ENCODE measurements at regions not wholly inside any gene's neighbourhood (a gene's known extent, or its start where the extent isn't known, plus 50 kb on each side); places are given as distances from the start of the nearest gene placed in this dataset.

DNA sequence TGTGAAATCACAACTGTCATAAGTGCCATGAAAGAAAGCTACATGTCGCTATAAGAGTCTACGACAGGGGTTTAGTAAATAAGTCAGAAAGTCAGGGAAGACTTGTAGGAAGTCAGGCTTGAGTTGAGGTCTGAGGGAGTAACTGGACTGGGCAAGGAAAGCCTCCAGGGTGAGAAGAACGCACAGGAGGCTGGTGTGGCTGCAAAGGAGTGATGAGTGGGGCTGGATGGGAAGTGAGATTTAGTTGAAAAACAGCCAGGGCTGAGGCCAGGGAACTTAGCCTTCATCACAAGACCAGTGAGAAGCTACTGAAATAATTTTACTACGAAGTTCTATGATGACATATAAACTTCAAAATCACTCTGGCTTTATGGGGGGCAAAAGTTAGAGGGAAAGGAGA lies 763.7 kb upstream of the PHF14 start:
- DNase-seq = no peak

DNA sequence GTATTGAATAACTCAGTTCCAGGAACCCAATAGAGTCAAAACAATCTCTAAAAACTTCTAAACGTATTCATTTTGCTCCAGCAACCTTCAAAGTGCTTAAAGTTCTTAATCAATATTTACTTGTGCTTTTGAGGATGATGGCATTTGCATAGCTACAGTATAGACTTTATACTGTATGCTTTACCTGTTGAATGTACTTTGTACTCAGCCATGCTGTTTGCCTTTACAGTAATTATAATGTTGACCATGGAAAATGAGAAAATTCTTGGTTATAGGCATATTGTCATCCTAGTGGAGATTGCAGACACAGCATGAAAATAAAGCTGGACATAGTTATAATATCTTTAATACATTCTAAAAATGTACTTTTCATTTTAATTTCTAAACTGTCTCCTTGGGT lies 762.7 kb upstream of the PHF14 start:
- DNase-seq = no peak

DNA sequence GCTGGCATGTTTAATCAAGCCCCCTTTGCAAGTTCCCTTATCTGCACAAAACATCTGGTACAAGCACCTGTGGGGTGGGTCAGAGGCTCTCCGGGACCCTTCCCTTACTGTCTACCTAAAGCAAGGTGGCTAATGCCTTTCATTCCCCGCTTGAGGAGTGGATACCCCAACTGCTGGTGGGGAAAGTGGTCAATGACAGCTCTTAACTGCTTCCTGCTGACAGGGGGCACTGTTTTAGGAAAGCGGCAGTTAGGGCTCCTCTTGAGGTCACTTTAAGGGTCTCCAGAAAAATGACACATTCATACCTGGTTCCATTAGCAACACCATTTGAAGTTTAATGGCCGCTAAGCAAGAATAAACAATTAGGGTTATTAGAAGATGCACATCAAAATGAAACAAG lies 761.8 kb upstream of the PHF14 start:
- no peak for DNase-seq

DNA sequence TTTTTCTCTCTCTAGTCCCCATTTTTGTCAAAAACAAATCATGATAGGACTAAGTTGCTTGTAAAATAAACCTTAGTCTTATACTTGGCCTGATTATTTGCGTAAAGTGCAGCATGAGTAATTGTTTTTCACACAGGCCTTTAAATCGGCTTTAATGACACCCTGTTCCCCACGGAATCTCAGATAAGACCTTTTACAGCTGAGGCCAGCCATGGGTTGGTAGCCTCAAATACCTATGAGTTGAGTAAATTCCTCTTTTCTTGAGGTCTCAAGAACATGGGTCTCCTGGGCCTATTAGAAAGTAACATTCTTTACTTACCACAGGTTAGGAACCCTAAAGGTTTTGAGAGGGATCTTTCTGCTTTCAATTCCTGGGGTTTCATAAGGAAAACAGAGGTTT lies 761.0 kb upstream of the PHF14 start:
- no peak for DNase-seq

DNA sequence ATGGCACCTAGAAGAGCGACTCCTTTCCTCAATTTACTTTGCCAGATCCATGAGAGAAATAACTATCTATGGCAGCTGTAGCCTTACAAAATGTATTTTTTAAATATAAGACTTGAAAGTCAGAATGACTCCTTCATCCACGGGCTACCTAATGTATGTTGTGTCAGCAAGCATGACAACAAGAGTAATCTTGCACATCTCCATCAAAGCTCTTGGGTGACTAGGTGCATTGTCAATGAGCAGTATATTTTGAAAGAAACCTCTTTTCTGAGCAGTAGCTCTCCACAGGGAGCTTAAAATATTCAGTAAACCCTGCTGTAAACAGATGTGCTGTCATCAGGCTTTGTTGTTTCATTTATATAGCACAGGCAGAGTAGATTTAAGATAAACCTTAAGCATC lies 757.2 kb upstream of the PHF14 start:
- DNase-seq = no peak

DNA sequence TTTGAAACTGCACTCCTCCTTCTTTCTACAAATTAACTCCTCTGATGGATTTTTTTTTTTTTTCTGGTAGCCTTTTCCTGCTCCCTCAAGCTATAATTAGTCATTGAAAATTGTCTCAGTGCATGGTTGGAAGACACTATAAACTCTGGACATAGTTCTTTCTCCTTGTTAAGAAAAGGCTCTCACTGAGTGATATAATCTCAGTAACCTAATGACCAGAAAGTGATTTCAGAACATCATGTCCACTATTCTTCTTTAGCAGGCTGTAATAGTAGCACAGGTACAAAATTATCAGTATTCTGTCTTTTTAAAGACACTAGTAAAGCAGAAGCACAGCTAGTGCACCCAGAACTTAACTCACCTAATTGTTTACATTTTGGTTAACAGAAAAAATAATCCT lies 752.6 kb upstream of the PHF14 start:
- no peak for DNase-seq

DNA sequence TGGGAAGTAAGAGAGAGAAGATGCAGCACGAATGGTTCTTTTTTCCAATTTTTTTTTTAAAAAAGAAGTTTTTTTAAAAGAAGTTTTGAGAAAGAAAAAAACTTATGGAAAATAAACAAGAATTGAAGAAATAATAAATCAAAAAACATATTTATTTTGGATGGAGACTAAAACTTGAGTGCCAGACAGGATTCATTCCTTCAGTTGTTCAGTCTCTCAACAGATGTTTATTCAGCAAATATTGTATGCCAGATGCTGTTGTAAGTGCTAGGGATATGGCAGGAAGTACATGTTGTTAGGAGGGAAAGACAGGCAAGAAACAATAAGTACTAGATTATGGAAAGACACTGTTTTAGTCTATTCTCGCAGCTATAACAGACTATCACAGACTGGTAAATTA lies 750.7 kb upstream of the PHF14 start:
- no peak for DNase-seq

DNA sequence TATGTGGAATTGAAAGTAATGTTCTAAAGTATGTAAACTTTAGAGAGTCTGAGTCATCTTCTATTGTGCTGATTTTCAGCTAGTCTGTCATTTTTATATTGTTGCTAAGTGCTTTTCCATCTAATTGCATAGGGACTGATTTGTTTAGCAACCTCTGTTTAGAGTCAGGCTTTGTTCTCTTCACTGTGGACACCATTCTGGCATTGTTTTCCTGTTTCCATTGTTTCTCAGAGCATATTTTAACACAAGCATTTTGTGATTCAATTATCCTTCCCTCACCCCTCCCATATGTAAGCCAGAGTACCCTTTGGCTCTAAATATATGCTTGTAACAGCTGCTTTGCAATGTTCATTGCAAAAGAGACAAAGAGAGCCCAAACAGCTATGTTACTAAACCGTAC lies 748.4 kb upstream of the PHF14 start:
- DNase-seq = no peak

DNA sequence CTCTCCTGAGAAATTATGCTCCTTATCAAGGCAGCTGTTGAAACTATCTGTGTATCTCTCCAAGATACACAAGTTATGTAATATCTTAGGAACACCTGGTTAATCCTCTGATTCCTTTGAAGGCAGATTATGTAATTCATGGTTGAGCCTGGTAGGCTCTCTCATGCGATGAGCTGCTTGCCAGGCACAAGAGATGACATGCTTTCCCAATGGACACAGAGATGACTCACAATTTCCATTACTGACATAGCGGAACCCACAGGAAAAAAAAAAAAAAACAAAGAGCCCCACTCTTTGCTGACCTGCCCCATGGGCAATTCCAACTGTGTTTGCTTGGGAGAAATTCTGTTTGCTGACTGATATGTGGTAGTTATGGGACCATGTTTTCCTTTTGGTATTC lies 736.4 kb upstream of the PHF14 start:
- DNase-seq = no peak

DNA sequence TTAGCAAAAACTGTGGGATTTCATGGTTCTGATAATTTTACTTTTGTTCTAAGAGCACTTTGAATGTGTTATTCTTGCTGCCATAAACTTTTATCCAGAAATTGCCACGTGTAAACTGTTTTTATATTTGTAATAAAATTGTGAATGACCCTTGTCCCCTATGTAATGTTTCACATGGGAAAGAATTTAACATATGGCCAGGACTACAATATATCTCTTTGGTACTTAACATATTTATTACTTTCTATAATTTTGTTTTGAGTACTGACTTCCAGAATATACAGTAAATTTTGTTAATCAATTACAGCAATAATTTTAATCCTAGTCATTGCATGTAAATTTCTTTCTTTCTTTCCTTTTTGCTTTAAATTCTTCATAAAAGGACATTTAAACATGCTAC lies 735.0 kb upstream of the PHF14 start:
- no peak for DNase-seq

DNA sequence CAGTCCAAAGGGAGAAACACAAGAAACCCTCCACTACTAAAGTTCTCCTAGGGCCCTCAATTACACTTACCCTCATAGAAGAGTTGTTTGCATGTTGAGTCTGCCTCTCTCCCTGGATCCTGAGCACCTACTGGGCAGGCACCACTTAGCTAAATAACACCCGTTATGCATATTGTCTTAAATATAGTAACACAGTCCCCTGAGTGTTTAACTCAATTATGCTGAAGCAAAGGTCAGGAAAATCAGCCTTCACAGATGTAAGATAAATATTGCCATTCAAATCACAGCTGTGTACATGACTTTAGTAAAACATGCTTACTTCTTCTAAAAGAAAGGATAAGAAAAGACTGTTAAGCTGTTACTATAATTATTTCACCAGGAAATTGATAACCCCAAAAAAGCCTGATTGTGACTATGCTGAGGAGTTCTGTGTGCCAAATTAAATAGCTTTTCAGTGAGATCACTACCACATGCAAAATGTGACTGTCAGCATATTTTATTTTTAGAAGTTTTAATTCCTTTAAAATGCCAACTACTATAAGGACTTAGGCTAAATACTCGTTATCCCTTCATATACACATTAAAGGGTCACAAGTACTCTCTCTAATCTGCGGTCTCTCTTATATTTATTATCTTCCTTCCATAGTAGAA lies 733.9 kb upstream of the PHF14 start:
- DNase-seq = no peak

DNA sequence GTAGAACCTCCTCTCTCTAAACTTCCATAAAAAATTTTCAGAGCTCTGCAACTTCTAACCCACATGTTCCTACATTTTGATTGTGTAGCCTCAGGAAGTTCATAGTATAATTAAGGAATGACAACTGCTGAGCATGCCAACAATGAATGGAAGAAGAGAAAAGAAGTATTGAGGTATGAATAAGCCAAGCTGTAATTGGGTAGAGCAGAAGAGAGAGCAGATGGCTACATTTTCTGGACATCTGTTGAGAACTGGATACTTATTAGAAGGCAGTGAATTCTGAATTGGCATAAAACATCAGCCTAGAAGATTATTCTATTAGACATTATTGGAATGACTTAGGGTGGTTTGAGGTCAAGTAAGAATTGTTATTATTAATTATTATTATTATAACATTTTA lies 728.3 kb upstream of the PHF14 start:
- DNase-seq = no peak

DNA sequence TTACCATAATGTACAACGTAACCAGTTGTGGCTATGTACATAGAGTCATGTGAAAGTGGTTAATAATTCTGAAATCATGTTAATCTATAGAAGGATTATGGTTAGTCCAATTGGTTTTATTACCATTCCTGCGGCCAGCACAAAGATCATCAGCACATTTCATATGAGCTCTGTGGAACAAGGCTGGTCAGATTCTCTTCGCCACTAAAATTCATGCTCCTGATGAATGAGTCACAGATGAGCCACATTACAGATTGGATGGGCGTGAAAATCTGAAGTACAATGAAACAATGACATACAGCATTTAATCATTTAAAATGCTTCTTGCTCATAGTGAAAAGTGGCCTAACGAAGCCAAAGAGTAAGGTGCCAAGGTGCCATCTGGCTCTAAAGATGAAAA lies 716.2 kb upstream of the PHF14 start:
- DNase-seq = no peak

DNA sequence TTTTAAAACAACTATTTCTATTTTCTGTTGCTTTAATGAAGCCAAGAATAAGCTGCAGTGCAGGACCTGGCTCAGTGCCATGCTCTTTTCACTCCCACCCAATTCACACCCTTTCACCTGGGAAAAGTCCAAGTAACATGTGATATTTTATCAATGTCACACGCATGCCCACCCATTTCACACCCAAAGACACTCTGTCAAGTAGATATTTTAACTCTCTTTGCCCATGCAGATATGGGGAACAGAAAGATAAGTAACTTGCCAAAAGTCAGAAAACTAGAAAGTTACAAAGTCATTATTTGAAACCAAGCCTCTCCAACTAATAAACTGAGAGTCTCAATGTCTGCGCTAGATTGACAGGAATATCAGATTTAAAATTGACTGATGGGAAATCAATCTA lies 706.7 kb upstream of the PHF14 start:
- DNase-seq = no peak

DNA sequence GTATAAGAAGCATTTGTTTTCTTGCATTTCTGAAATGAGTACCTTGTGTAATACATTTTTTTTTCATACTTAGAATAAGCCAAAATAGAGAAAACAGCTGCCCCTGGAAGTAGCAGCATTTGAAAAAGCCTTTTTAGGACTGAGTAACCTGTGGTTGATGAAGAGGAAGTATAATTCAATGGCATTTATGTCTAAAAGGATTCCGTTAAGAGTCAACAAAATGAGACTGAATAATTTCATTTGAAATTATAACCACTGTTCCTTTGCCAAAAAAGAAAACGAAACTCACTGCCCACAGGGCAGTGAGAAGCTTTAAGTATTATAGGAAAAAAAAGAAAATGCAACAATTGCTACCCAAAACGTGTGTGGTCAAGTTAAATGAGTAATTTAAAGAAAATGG lies 705.6 kb upstream of the PHF14 start:
- no peak for DNase-seq

DNA sequence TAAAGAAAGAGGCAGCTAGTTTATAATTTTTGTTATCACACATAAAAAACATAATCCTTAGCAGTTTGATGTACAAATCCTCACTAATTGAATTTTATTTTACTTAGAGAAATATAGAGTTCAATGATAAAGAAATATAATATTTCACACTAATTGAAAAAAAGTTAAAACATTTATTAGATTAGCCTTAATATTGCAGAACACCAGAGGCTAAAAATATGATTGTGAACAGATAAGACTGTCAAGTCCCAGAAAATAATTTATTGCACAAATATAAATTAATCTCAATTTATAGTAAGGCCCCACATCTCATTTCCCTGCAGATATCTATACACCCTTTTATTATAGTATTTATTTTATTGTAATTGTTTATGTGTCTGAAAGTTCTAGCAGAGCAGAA lies 690.8 kb upstream of the PHF14 start:
- DNase-seq = no peak

DNA sequence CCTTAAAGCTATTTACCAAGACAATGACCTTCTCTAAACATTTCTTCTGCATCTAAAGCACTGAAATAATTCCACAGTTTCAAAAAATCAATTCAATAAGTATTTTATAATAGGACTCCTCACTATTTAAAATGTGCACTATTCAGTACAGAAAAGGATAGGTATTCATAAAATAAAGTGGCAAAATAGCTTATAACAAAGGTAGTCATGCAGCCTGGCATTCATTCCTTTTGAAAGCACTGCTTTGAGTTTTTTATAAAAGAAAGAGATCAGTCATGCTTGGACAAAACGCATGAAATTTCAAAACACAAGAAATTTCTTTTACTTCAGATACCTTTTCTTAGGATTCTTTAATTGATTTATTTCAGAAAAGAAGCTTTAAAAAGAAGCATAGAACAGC lies 689.7 kb upstream of the PHF14 start:
- no peak for DNase-seq

DNA sequence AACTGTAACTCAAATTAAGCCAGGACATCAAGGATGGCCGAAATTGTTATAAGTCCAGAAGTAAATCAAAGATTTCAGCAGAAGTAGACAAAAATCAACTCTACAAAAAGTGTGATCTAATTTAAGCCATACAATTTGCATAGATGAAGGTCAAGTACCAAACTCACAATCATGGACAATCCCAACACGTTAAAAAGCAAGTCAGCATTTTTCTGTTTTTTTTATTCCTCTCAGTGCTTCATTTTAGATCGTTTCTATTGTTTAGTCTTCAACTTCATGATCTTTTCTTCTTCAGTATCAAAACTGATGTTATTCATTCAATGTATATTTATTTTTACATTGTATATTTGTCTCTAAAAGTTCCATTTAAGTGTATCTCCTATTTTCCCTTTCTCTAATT lies 674.3 kb upstream of the PHF14 start:
- no peak for DNase-seq

DNA sequence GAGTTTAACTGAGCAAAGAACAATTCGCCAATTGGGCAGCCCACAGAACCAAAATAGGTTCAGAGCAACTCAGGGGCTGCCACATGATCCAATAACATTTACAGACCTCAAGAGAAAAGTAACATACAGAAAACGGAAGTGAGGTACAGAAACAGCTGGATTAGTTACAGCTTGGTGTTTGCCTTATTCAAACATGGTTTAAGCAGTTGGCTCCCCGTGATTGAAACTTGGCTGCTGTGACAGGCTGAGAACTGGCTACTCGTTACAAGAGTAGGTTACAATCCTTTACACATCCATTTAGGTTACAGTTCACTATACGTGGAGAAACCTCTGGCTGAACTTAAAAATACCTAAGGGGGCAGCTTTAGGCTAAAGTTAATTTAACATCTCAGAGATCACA lies 673.1 kb upstream of the PHF14 start:
- no peak for DNase-seq

DNA sequence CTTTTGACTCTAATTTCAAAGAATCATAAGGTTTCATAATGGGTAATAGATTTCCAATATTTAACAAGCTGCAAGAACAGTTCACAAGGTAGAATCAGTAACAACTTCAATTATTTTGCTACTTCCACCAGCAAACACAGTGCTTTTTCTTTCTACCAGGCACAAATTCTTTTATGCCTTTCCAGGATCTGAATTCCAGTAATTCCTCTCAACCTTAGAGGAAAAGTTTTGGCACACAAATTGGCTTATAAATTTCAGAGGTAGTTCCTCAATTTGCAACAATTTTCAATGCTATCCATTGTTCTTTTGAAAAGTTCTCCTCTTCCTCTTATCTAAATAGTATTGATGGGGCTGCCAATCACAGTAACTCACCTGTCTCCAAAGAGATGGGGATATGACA lies 665.4 kb upstream of the PHF14 start:
- DNase-seq = no peak

DNA sequence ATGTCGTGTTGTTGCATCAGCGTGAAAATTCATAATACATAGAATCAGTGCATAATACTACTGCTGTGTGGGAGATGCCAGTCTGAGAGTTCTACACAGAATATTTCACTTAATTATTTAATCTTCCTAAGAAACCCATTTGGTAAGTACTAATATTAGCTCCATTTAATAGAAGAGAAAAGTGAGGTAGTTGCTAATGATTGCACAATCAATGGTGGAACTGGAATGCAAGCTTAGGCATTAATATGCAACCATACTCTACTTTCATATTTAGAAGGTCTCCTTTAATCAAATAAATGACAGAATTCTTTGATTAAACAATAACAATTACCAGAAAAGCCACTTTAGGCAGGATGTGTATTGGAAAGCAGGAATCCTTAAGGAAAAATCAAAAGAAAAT lies 660.7 kb upstream of the PHF14 start:
- no peak for DNase-seq

DNA sequence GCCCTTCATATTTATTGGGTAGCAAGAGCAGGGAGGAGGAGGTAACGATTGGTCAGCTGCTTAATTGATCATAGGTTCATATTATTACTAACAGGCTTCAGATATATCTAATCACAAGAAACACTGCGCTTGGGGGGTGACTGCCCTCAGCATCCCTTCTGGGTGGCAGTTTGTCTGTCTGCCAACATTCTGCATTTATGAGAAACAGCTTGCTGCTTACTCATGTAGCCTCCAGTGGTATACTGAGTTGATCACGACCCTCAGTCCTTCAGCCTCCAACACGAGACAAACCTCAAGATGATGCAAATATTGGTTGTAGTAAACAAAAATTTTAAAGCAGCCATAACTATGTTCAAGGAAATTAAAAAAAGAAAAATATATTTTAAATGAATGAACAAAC lies 657.8 kb upstream of the PHF14 start:
- no peak for DNase-seq

DNA sequence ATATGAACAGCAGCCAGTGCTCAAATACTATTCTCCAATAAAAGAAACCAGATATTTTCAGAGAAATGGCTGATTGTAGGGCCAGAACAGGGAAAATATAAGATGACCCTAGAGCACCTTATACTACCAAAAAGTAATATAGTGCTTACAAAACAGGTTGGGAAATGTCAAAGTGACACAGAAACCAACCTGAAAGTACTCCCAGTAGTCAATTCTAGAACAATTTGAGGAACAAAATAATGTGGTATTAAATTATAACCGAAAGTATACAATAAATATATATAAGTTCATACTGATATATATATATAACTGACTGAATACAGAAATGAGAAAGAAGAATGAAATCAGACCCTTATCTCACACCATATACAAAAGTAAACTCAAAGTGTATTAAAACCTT lies 657.2 kb upstream of the PHF14 start:
- DNase-seq = no peak

DNA sequence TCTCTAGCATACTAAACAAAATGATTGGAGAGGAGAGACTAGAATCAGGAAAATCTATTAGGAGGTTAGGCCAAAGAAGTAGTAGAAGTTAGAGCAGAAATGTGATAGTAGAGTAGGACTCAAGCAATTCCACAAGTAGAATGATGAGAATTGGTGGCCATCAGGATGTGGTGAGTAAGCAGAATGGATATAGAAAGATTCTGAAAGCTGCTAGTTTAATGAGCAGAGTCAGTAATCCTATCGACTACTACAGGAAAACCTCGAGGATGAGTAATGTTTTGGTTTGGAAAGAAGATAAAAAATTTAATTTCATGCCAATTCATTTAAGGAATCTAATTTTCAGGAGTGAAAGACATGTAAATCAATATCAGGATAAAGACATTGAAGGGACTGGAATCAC lies 648.3 kb upstream of the PHF14 start:
- DNase-seq = no peak

DNA sequence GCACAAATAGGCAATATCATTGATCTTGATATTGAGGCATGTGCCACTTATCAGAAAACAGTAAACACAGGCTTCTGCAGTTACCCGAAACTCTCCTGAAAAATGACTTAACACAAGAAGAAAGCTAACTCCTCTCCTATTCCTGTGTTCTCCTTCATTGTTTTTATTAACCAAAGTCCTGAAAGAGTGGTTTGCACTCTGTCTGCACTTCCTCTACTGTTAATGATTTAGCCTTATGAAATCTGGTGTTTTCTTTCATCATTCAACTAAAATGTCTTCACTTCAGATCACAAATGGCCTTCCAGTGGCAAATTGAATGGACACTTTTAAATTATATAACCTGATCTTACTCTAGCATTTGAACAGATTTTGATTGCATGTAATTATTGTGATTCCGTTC lies 630.6 kb upstream of the PHF14 start:
- no peak for DNase-seq

DNA sequence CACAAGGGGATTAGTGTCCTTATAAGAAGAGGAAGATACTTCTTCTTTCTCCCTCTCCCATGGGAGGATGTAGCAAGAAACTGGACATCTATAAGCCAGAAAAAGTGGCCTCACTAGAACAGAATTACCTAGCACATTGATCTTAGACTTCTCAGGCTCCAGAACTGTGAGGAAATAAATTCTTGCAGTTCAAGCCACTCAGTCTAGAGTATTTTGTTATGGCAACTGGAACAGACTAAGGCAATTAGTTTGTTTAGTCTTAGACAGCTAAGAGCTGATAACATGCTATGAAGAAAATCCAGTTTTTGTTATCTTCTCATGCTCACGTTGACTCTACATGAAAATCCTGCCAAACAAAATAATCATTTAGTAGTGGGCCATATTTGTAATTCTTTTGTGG lies 627.6 kb upstream of the PHF14 start:
- no peak for DNase-seq
